ENCODE measurements at regions not wholly inside any gene's neighbourhood (a gene's known extent, or its start where the extent isn't known, plus 50 kb on each side); places are given as distances from the start of the nearest gene placed in this dataset.

GRCh38 chr12:17239874-17240273 is 633.9 kb upstream of the LMO3 start:
- Histone ChIP-seq H3K27me3 (ENCODE audit: insufficient read depth, low read depth, low read length) (no peaks in the 10 kb centered on the region), H3K9ac (ENCODE audit: low read length) (no peak overlapping the region), H3K9me2 (ENCODE audit: insufficient read depth, low read length) (no peaks in the 10 kb centered on the region), H3K27ac (ENCODE audit: low read length) (no peak overlapping the region), H4K20me1 (ENCODE audit: insufficient read depth) (no peaks in the 10 kb centered on the region), H3K36me3 (ENCODE audit: insufficient read depth, low read length) (no peaks in the 10 kb centered on the region), H3K79me2 (replicated peaks; ENCODE audit: insufficient read depth, low read length) (no peaks in the 10 kb centered on the region), H3K4me2 (ENCODE audit: low read length) (no peak overlapping the region), H3K4me3 (ENCODE audit: low read length) (no peak overlapping the region), H3F3A (ENCODE audit: insufficient read depth, low read length, poor library complexity, severe bottlenecking) (no peaks in the 10 kb centered on the region), H2AFZ (ENCODE audit: low read depth, low read length) (no peak overlapping the region), H3K9me3 (ENCODE audit: low read length) (no peaks in the 10 kb centered on the region)
- TF ChIP-seq EZH2 (IDR thresholded peaks at IDR 0.05; ENCODE audit: borderline replicate concordance, insufficient read depth, low read length, poor library complexity, severe bottlenecking) (no peak), MXI1 (conservative IDR thresholded peaks at IDR 0.05; ENCODE audit: poor library complexity, severe bottlenecking) (no peak), REST (IDR thresholded peaks at IDR 0.05; ENCODE audit: borderline replicate concordance) (no peak), TAF1 (IDR thresholded peaks at IDR 0.05; ENCODE audit: low read depth) (no peak), POLR2AphosphoS5 (IDR thresholded peaks at IDR 0.05) (no peak), EP300 (conservative IDR thresholded peaks at IDR 0.05; ENCODE audit: poor library complexity, severe bottlenecking) (no peak), SMC3 (conservative IDR thresholded peaks at IDR 0.05; ENCODE audit: poor library complexity) (no peak), CTCF (IDR thresholded peaks at IDR 0.05; ENCODE audit: poor library complexity, severe bottlenecking) (no peak), RAD21 (conservative IDR thresholded peaks at IDR 0.05) (no peak)

- no peaks in the 10 kb centered on the region for H4K20me1 ChIP-seq (ENCODE audit: insufficient read depth)
- no peaks in the 10 kb centered on the region for H3K9me3 ChIP-seq (ENCODE audit: low read length)
- H3K9ac ChIP-seq (ENCODE audit: low read length), result no peak overlapping the region
- no peak overlapping the region for H2AFZ ChIP-seq (ENCODE audit: low read depth, low read length)
- H3K27me3 ChIP-seq (ENCODE audit: insufficient read depth, low read depth, low read length), result no peaks in the 10 kb centered on the region
- no peaks in the 10 kb centered on the region for H3F3A ChIP-seq (ENCODE audit: insufficient read depth, low read length, poor library complexity, severe bottlenecking)
- H3K9me2 ChIP-seq (ENCODE audit: insufficient read depth, low read length), result no peaks in the 10 kb centered on the region
- TF ChIP-seq SMC3 (conservative IDR thresholded peaks at IDR 0.05; ENCODE audit: poor library complexity) (no peak), EZH2 (IDR thresholded peaks at IDR 0.05; ENCODE audit: borderline replicate concordance, insufficient read depth, low read length, poor library complexity, severe bottlenecking) (no peak), CTCF (IDR thresholded peaks at IDR 0.05; ENCODE audit: poor library complexity, severe bottlenecking) (no peak), REST (IDR thresholded peaks at IDR 0.05; ENCODE audit: borderline replicate concordance) (no peak), TAF1 (IDR thresholded peaks at IDR 0.05; ENCODE audit: low read depth) (no peak), RAD21 (conservative IDR thresholded peaks at IDR 0.05) (no peak), EP300 (conservative IDR thresholded peaks at IDR 0.05; ENCODE audit: poor library complexity, severe bottlenecking) (no peak), MXI1 (conservative IDR thresholded peaks at IDR 0.05; ENCODE audit: poor library complexity, severe bottlenecking) (no peak), POLR2AphosphoS5 (IDR thresholded peaks at IDR 0.05) (no peak)
- H3K27ac ChIP-seq (ENCODE audit: low read length), result no peak overlapping the region
- H3K79me2 ChIP-seq (replicated peaks; ENCODE audit: insufficient read depth, low read length), result no peaks in the 10 kb centered on the region
- H3K4me3 ChIP-seq (ENCODE audit: low read length), result no peak overlapping the region
- no peaks in the 10 kb centered on the region for H3K36me3 ChIP-seq (ENCODE audit: insufficient read depth, low read length)
- no peak overlapping the region for H3K4me2 ChIP-seq (ENCODE audit: low read length)
Measured at GRCh38 chr12:17235996-17236395, 630.0 kb upstream of the LMO3 start.

All from neural cell (in vitro differentiated cells).